KMS-11 (cell line): ENCODE measurements at regions not wholly inside any gene's neighbourhood (a gene's known extent, or its start where the extent isn't known, plus 50 kb on each side); places are given as distances from the start of the nearest gene placed in this dataset.

Experiments
- H2AFZ ChIP-seq: fragments of 200-600 bp; sonication (generic); 2 replicates; pipeline ENCODE4 v1.6.1; 2016; ENCODE audit warnings: antibody characterized with exemption, mixed run types, low read depth
- H3K27ac ChIP-seq: fragments of 200-600 bp; sonication (generic); 2 replicates; pipeline ENCODE4 v1.6.1; 2016; ENCODE audit warnings: mild to moderate bottlenecking, mixed run types
- H3K27me3 ChIP-seq: fragments of 200-600 bp; sonication (generic); 2 replicates; pipeline ENCODE4 v1.6.1; 2017; ENCODE audit warnings: mild to moderate bottlenecking, low read depth, mixed run types, moderate library complexity; ENCODE audit not compliant: insufficient read depth
- H3K36me3 ChIP-seq: fragments of 200-600 bp; sonication (generic); 2 replicates; pipeline ENCODE4 v1.6.1; 2017; ENCODE audit warnings: mild to moderate bottlenecking, mixed run types; ENCODE audit not compliant: insufficient read depth
- H3K4me1 ChIP-seq: fragments of 200-600 bp; sonication (generic); 2 replicates; pipeline ENCODE4 v1.6.1; 2016; ENCODE audit warnings: mild to moderate bottlenecking, low read depth, mixed run types; ENCODE audit not compliant: poor library complexity, severe bottlenecking
- H3K4me2 ChIP-seq: fragments of 200-600 bp; sonication (generic); 2 replicates; pipeline ENCODE4 v1.7.0; 2016; ENCODE audit warnings: mild to moderate bottlenecking, mixed run types
- H3K4me3 ChIP-seq: fragments of 200-600 bp; sonication (generic); IDR thresholded peaks from 2 replicates; pipeline ENCODE4 v1.6.1; 2017; ENCODE audit warnings: low read depth, low read length, mixed read lengths; ENCODE audit not compliant: insufficient read depth
- H3K79me2 ChIP-seq: fragments of 200-600 bp; sonication (generic); 2 replicates; pipeline ENCODE4 v1.6.1; 2016; ENCODE audit warnings: low read depth, mixed run types; ENCODE audit not compliant: insufficient read depth
- H3K9ac ChIP-seq: fragments of 200-600 bp; sonication (generic); 2 replicates; pipeline ENCODE4 v1.6.1; 2016; ENCODE audit warnings: mild to moderate bottlenecking, mixed run types
- H4K20me1 ChIP-seq: fragments of 200-600 bp; sonication (generic); 2 replicates; pipeline ENCODE4 v1.6.1; 2016; ENCODE audit warnings: mild to moderate bottlenecking, mixed run types; ENCODE audit not compliant: insufficient read depth
- CTCF ChIP-seq: fragments of 200-600 bp; sonication (generic); conservative IDR thresholded peaks from 2 replicates; pipeline ENCODE4 v1.6.1; 2017; ENCODE audit warnings: low read depth, mild to moderate bottlenecking, antibody characterized with exemption, low read length, moderate library complexity, mixed read lengths

- H3K4me1 ChIP-seq = no peaks in the 10 kb centered on the region
- no peak overlapping the region for H2AFZ ChIP-seq
- H3K4me3 ChIP-seq = no peak overlapping the region
- H3K27ac ChIP-seq = no peak overlapping the region
- no peaks in the 10 kb centered on the region for H3K79me2 ChIP-seq
- no peaks in the 10 kb centered on the region for H3K27me3 ChIP-seq
- no peaks in the 10 kb centered on the region for H4K20me1 ChIP-seq
- no peak for TF ChIP-seq CTCF
- no peaks in the 10 kb centered on the region for H3K36me3 ChIP-seq
- no peak overlapping the region for H3K4me2 ChIP-seq
- H3K9ac ChIP-seq = no peak overlapping the region
Observed at GRCh38 chr5:125171641-125172040, 425.2 kb upstream of the ZNF608 start.

GRCh38 chr5:125175348-125176004 is 429.0 kb upstream of the ZNF608 start:
- Histone ChIP-seq H3K27ac (no peak overlapping the region), H2AFZ (no peak overlapping the region), H3K4me2 (no peak overlapping the region), H3K27me3 (no peaks in the 10 kb centered on the region), H4K20me1 (no peaks in the 10 kb centered on the region), H3K9ac (no peak overlapping the region), H3K4me3 (no peak overlapping the region), H3K4me1 (no peaks in the 10 kb centered on the region), H3K79me2 (no peaks in the 10 kb centered on the region), H3K36me3 (no peaks in the 10 kb centered on the region)
- no peak for TF ChIP-seq CTCF

GRCh38 chr5:125176005-125176390 is 429.6 kb upstream of the ZNF608 start:
- no peaks in the 10 kb centered on the region for H3K79me2 ChIP-seq
- no peak overlapping the region for H2AFZ ChIP-seq
- no peaks in the 10 kb centered on the region for H3K4me1 ChIP-seq
- TF ChIP-seq CTCF = no peak
- no peaks in the 10 kb centered on the region for H3K36me3 ChIP-seq
- no peak overlapping the region for H3K27ac ChIP-seq
- no peak overlapping the region for H3K4me3 ChIP-seq
- H3K9ac ChIP-seq = no peak overlapping the region
- H3K27me3 ChIP-seq = no peaks in the 10 kb centered on the region
- H4K20me1 ChIP-seq = no peaks in the 10 kb centered on the region
- no peak overlapping the region for H3K4me2 ChIP-seq

- no peak for TF ChIP-seq CTCF
- no peaks in the 10 kb centered on the region for H3K27me3 ChIP-seq
- no peaks in the 10 kb centered on the region for H3K36me3 ChIP-seq
- no peak overlapping the region for H3K9ac ChIP-seq
- H3K4me2 ChIP-seq = no peak overlapping the region
- H3K4me3 ChIP-seq = no peak overlapping the region
- H4K20me1 ChIP-seq = no peaks in the 10 kb centered on the region
- H3K27ac ChIP-seq = no peak overlapping the region
- no peaks in the 10 kb centered on the region for H3K79me2 ChIP-seq
- no peaks in the 10 kb centered on the region for H3K4me1 ChIP-seq
- H2AFZ ChIP-seq = no peak overlapping the region
Observed at GRCh38 chr5:125177340-125177739, 430.9 kb upstream of the ZNF608 start.
